Small intestine (tissue), 7 donors: ENCODE measurements at regions not wholly inside any gene's neighbourhood (a gene's known extent, or its start where the extent isn't known, plus 50 kb on each side); places are given as distances from the start of the nearest gene placed in this dataset.

Experiments
- DNase-seq, 2 donors: peaks; one replicate each; pipeline versions ENCODE4 v3.0.0 to v3.0.0-alpha.2; 2013
- FAIRE-seq: peaks from 2 replicates; lab custom pipeline; 2012; peaks lifted over from hg19 to GRCh38; lab: Jason Lieb, UNC
- H3K27ac ChIP-seq, 3 donors: one replicate each; pipeline ENCODE4 v1.5.1; 2013; ENCODE audit warnings: low read length in 2 of 3, mild to moderate bottlenecking in 2 of 3, control low read depth in 1 of 3, inconsistent platforms in 1 of 3, low read depth in 1 of 3, moderate library complexity in 1 of 3
- H3K27me3 ChIP-seq, 3 donors: one replicate each; pipeline ENCODE4 v1.6.1; 2013; ENCODE audit warnings: low read length in 3 of 3, inconsistent platforms in 1 of 3; ENCODE audit not compliant: control insufficient read depth in 3 of 3, insufficient read depth in 3 of 3
- H3K36me3 ChIP-seq, 3 donors: one replicate each; pipeline ENCODE4 v1.6.1; 2013; ENCODE audit warnings: low read length in 3 of 3, inconsistent platforms in 1 of 3, low read depth in 1 of 3, mild to moderate bottlenecking in 1 of 3, moderate library complexity in 1 of 3; ENCODE audit not compliant: control insufficient read depth in 3 of 3, insufficient read depth in 2 of 3
- H3K4me1 ChIP-seq, 3 donors: one replicate each; pipeline ENCODE4 v1.6.1; 2013; ENCODE audit warnings: low read length in 2 of 3, inconsistent platforms in 1 of 3, low read depth in 1 of 3, mild to moderate bottlenecking in 1 of 3, moderate library complexity in 1 of 3; ENCODE audit not compliant: control insufficient read depth in 3 of 3, insufficient read depth in 2 of 3
- H3K4me3 ChIP-seq, 3 donors: one replicate each; pipeline ENCODE4 v1.5.1; 2013; ENCODE audit warnings: low read length in 3 of 3, control low read depth in 1 of 3, inconsistent platforms in 1 of 3, low read depth in 1 of 3, mild to moderate bottlenecking in 1 of 3, moderate library complexity in 1 of 3
- H3K9me3 ChIP-seq, 2 donors: one replicate each; pipeline ENCODE4 v1.6.1; 2013; ENCODE audit warnings: low read depth in 1 of 2, low read length in 1 of 2; ENCODE audit not compliant: control insufficient read depth in 2 of 2, insufficient read depth in 1 of 2
- WGBS, 3 donors: extraction: QIAGEN DNeasy Blood & Tissue Kit; methylation state at CpG; one replicate each; pipeline ENCODE4 v1.1.7; 2013; 5-methylcytosine and 5-hydroxymethylcytosine counted together
- donor health status: healthy with polysubstance abuse.
- donor health status: control.
- donor health status: control.
- donor health status: Bipolar disorder and iron deficiency.
- donor health status: healthy.

DNA sequence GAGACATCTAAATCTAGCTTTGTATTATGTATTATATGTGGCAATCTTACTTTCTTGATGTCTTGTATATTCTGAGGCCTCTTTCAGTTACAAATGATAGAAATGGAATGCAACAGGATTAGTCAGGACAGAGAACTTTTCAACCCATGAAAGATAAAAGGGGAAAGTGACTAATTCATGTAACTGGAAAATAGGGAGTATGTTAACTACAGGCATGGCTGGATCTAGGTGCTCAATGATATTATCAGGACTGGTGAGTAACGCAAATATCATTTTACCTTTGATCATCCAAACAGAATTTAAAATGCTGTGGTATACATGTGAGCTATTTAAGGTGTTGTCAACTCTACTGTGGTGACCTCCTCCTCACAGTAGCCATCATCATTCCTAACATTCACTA is 215.7 kb upstream of the GLRA1 start:
- Histone ChIP-seq H3K9me3 (no peaks in the 10 kb centered on the region), H3K27me3 (peaks cover 0 to 2% (median 0%) of the 10 kb centered on the region in 3 donors), H3K36me3 (no peaks in the 10 kb centered on the region), H3K27ac (no peak overlapping the region), H3K4me3 (no peak overlapping the region), H3K4me1 (no peaks in the 10 kb centered on the region)
- no peak for FAIRE-seq
- DNase-seq, result no peak
- WGBS, 3 donors, result 58 to 82% (median 58%) methylated on average over 1 of the region's 1 CpG

DNA sequence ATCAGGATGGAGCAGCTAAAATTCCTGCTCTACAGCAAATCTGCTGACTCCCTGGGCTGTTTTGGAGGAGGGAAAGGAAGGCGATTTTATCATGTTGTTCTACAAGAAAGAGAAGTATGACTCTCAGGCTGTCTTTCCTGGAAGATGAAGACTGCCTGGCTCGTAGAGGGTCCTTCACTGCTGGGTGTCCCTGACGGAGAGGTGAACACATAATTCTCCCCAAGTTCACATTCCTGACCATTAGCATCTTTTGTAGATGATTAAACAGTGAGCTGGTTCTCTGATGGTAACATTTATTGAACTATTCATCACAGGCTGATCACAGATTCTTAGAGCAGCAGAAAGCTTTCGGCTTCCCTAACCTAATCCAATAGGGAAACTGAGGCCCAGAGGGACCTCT is 212.4 kb upstream of the GLRA1 start:
- FAIRE-seq, result no peak
- no peaks in the 10 kb centered on the region for H3K4me1 ChIP-seq

DNA sequence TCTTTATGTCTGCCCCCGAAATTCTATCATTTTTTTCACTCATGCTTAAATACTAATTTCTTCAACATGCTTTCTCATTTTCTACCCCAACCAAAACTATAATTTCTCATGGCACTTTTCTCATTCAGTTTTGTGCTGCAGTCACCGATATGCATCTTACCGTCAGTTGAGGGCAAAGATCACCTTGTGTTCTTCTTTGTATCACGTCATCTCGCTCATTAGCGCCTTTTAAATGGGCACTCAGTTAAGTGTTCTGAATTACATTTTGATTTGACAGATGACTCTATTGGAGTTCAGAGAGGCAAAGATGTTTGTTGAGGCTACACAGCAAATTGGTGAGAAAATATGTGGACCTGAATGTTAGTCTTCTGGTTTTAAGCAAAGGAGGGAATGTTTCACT is 211.7 kb upstream of the GLRA1 start:
- H3K36me3 ChIP-seq, result no peaks in the 10 kb centered on the region
- H3K27ac ChIP-seq, result no peak overlapping the region
- DNase-seq, result no peak
- 50 to 72% (median 61%) methylated on average over 6 of the region's 6 CpGs for WGBS, 3 donors
- H3K4me1 ChIP-seq, result no peaks in the 10 kb centered on the region
- FAIRE-seq, result no peak
- H3K27me3 ChIP-seq, result peaks cover 0 to 4% (median 0%) of the 10 kb centered on the region in 3 donors
- no peak overlapping the region for H3K4me3 ChIP-seq
- H3K9me3 ChIP-seq, result no peaks in the 10 kb centered on the region

More for the DNA sequence above, 212.4 kb upstream of the GLRA1 start:
- H3K27ac ChIP-seq, result no peak overlapping the region
- H3K4me3 ChIP-seq, result no peak overlapping the region
- H3K9me3 ChIP-seq, result no peaks in the 10 kb centered on the region
- 49 to 68% (median 63%) methylated on average over 4 of the region's 4 CpGs for WGBS, 3 donors
- H3K27me3 ChIP-seq, result peaks cover 0 to 3% (median 0%) of the 10 kb centered on the region in 3 donors
- no peak for DNase-seq
- H3K36me3 ChIP-seq, result no peaks in the 10 kb centered on the region

DNA sequence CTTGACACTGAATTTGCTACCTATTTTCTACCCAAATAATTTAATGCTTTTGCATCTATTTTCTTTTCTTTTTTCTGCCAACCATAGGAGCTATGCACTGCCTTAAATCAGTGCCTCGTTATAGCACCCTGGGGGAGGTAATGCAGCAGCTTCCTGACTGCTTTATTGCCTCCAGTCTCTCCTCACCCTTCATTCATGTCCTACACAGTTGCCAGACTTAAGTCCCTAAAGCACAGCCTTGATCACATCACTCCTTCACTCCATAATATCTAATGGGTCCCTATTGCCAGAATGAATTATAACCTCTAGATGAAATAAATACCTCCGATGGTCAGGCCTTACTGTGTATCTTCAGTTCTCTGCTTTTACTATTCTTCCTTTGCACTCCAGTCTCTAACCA is 211.2 kb upstream of the GLRA1 start:
- Histone ChIP-seq H3K36me3 (no peaks in the 10 kb centered on the region), H3K4me1 (no peaks in the 10 kb centered on the region), H3K27ac (no peak overlapping the region), H3K9me3 (no peaks in the 10 kb centered on the region), H3K4me3 (no peak overlapping the region), H3K27me3 (peaks cover 0 to 4% (median 0%) of the 10 kb centered on the region in 3 donors)
- no peak for DNase-seq
- WGBS, 3 donors, result 62 to 68% (median 65%) methylated on average over 2 of the region's 2 CpGs
- no peak for FAIRE-seq

DNA sequence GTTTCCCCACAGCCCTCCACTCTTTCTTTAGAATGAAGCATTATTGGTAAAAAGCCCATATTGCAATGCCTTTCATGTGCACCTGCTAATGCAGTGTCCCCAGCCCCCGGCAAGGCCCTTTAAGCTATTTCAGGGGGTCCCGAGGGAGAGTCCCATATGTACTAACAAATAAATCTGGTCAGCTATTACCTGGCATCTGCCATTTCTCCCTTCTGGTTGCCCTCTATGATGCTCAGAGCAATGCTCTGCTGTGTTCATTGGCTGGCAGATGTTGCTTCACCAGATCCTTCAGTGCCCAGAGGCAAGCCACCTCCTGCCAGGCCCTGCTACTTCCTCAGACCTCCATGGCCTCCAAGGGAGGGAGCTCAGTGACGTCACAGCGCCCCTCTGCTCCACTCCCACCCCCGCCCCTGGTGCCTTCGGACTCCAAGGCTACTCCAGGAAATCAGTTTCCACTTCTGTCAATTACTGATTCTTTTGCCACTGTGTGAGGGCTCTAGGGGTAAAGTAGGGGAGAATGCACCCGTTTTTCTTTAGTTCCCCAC is 201.1 kb upstream of the GLRA1 start:
- DNase-seq (no peak), FAIRE-seq (no peak)
- Histone ChIP-seq H3K9me3 (no peaks in the 10 kb centered on the region), H3K36me3 (no peaks in the 10 kb centered on the region), H3K4me3 (no peak overlapping the region), H3K27ac (no peak overlapping the region), H3K4me1 (no peaks in the 10 kb centered on the region), H3K27me3 (no peaks in the 10 kb centered on the region)
- 49 to 57% (median 51%) methylated on average over 7 of the region's 7 CpGs for WGBS, 3 donors

DNA sequence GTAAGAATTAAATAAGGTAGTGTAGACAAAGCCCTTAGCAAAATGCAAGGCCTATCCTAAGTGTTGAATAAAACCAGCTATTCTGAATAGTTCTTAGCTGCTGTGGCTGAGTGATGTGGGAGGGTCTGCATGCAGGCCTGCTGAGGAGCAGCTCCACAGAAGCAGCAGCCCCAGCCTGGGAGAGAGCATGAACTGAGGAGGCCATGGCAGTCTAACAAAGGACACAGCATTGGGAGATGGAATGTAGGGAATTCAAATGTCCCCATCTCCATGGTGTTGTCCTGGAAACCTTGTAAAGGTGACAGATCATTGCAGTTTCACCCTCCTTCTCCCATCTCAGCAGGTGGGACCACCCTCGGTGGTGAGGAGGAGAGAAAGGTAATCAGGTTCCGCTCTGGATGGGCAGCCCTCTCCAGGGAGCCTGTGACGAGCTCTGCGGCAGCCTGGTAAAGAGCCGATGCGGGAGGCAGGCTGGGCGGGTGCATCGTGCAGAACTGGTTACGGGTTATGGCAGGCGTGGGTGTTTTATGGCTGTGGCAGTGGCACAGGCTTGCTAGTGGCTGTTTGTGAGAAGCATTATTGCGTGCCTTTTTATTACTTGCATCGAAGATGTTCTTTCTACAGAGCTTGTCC is 199.9 kb upstream of the GLRA1 start:
- no peak overlapping the region for H3K4me3 ChIP-seq
- H3K4me1 ChIP-seq, result no peaks in the 10 kb centered on the region
- no peaks in the 10 kb centered on the region for H3K27me3 ChIP-seq
- FAIRE-seq (no peak), DNase-seq (no peak)
- 65 to 76% (median 70%) methylated on average over 12 of the region's 12 CpGs for WGBS, 3 donors
- H3K36me3 ChIP-seq, result no peaks in the 10 kb centered on the region
- H3K9me3 ChIP-seq, result no peaks in the 10 kb centered on the region
- H3K27ac ChIP-seq, result no peak overlapping the region

DNA sequence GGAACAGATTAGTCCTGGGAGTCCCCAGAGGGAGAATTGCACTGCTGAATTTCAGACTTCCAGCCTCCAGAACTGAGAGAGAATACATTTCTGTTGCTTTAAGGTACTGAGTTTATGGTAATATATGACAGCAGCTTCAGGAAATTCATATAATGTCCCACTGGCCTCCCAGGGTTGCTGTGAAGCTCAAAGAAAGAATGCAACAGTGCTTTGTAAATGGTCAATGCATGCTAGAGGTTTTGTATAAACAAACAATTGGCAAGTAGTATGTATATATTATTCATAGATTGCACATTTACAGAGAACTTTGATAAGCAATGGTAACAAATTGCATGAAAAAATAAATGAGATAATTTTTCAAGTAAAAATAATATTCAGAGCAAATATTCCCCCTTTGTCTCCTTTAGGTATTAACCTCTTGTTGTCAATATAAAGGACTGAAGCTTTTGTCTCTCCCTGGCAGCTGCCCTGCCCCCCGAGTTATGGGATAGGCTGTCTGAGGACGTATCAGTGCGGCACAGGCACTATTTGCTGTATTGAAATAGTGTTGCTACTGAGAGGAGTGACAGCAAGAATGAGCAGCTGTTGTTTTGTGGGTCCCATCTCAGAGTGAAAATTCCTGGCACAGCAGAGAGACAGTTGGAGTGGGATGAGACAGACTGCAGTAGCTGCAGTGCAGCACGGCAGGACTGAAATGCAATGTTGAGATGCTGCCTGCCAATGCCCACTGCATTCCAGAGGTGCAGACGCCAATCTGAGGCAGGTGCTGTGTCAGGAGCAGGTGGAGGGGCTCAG is 194.2 kb upstream of the GLRA1 start:
- Histone ChIP-seq H3K9me3 (no peaks in the 10 kb centered on the region), H3K27ac (no peak overlapping the region), H3K27me3 (no peaks in the 10 kb centered on the region), H3K36me3 (no peaks in the 10 kb centered on the region), H3K4me3 (no peak overlapping the region), H3K4me1 (no peaks in the 10 kb centered on the region)
- no peak for FAIRE-seq
- DNase-seq, result no peak
- 46 to 60% (median 49%) methylated on average over 5 of the region's 5 CpGs for WGBS, 3 donors

DNA sequence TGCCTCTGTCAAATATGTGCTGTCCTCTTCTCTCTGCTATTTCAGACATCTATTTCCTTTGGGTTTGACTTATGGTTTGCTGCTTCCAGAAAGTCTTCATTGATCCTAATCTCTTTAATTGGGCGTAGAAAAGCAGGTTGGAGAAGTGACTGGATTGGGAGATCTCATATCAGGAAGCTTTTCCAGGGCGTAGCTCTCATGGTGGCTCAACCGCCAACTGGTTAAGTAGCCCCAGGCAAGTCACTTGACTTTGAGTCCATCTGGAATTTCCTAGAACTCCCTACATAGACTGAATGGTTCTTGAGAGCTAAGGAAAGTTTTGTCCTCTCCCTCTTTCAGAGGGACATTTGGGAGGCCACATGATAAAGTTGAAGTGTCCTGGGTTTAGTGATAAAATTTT is 192.3 kb upstream of the GLRA1 start:
- Histone ChIP-seq H3K4me3 (no peak overlapping the region), H3K9me3 (no peaks in the 10 kb centered on the region), H3K27me3 (no peaks in the 10 kb centered on the region), H3K36me3 (no peaks in the 10 kb centered on the region), H3K27ac (no peak overlapping the region), H3K4me1 (no peaks in the 10 kb centered on the region)
- DNase-seq (no peak), FAIRE-seq (no peak)
- WGBS, 3 donors, result 82 to 89% (median 88%) methylated on average over 3 of the region's 3 CpGs
